Small intestine (tissue), 7 donors: ENCODE measurements at regions not wholly inside any gene's neighbourhood (a gene's known extent, or its start where the extent isn't known, plus 50 kb on each side); places are given as distances from the start of the nearest gene placed in this dataset.
"Not testable (repeated sequence)": the region's sequence is repeated elsewhere in the genome, so short reads cannot be mapped to it uniquely, and the experiment has no call there.

Experiments used
- DNase-seq, 2 donors: peaks; one replicate each; pipeline versions ENCODE4 v3.0.0 to v3.0.0-alpha.2; 2013
- FAIRE-seq: peaks from 2 replicates; lab custom pipeline; 2012; peaks lifted over from hg19 to GRCh38; lab: Jason Lieb, UNC
- H3K27ac ChIP-seq, 3 donors: one replicate each; pipeline ENCODE4 v1.5.1; 2013; ENCODE audit warnings: low read length in 2 of 3, mild to moderate bottlenecking in 2 of 3, control low read depth in 1 of 3, inconsistent platforms in 1 of 3, low read depth in 1 of 3, moderate library complexity in 1 of 3
- H3K27me3 ChIP-seq, 3 donors: one replicate each; pipeline ENCODE4 v1.6.1; 2013; ENCODE audit warnings: low read length in 3 of 3, inconsistent platforms in 1 of 3; ENCODE audit not compliant: control insufficient read depth in 3 of 3, insufficient read depth in 3 of 3
- H3K36me3 ChIP-seq, 3 donors: one replicate each; pipeline ENCODE4 v1.6.1; 2013; ENCODE audit warnings: low read length in 3 of 3, inconsistent platforms in 1 of 3, low read depth in 1 of 3, mild to moderate bottlenecking in 1 of 3, moderate library complexity in 1 of 3; ENCODE audit not compliant: control insufficient read depth in 3 of 3, insufficient read depth in 2 of 3
- H3K4me1 ChIP-seq, 3 donors: one replicate each; pipeline ENCODE4 v1.6.1; 2013; ENCODE audit warnings: low read length in 2 of 3, inconsistent platforms in 1 of 3, low read depth in 1 of 3, mild to moderate bottlenecking in 1 of 3, moderate library complexity in 1 of 3; ENCODE audit not compliant: control insufficient read depth in 3 of 3, insufficient read depth in 2 of 3
- H3K4me3 ChIP-seq, 3 donors: one replicate each; pipeline ENCODE4 v1.5.1; 2013; ENCODE audit warnings: low read length in 3 of 3, control low read depth in 1 of 3, inconsistent platforms in 1 of 3, low read depth in 1 of 3, mild to moderate bottlenecking in 1 of 3, moderate library complexity in 1 of 3
- H3K9me3 ChIP-seq, 2 donors: one replicate each; pipeline ENCODE4 v1.6.1; 2013; ENCODE audit warnings: low read depth in 1 of 2, low read length in 1 of 2; ENCODE audit not compliant: control insufficient read depth in 2 of 2, insufficient read depth in 1 of 2
- WGBS, 3 donors: extraction: QIAGEN DNeasy Blood & Tissue Kit; methylation state at CpG; one replicate each; pipeline ENCODE4 v1.1.7; 2013; 5-methylcytosine and 5-hydroxymethylcytosine counted together
- donor health status: healthy with polysubstance abuse.
- donor health status: control.
- donor health status: control.
- donor health status: Bipolar disorder and iron deficiency.
- donor health status: healthy.

DNA sequence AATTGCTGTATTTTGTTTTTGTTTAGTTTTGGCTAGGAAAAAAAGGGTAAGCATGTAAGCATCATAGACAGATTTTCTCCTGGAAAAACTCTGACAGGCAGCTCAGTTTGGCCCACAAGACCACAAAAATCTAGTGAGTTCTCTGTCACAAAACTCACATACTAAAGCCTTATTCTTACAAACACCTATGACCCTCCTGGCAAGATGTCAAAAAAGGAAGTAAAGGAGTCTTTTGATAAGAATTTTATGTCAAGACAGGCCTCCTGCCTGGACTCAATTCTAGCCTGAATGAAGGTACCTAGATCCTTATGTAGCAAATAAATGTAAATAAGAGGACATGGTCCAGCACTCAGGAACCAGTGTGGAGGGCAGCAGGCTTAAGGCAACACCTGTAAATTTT is 668.3 kb upstream of the ZNF385D start:
- H3K4me3 ChIP-seq: no peak overlapping the region
- H3K27me3 ChIP-seq: no peaks in the 10 kb centered on the region
- H3K4me1 ChIP-seq: no peaks in the 10 kb centered on the region
- FAIRE-seq (no peak), DNase-seq (no peak)
- no peak overlapping the region for H3K27ac ChIP-seq
- H3K36me3 ChIP-seq: no peaks in the 10 kb centered on the region
- H3K9me3 ChIP-seq: peaks cover 0 to 10% of the 10 kb centered on the region in 2 donors

DNA sequence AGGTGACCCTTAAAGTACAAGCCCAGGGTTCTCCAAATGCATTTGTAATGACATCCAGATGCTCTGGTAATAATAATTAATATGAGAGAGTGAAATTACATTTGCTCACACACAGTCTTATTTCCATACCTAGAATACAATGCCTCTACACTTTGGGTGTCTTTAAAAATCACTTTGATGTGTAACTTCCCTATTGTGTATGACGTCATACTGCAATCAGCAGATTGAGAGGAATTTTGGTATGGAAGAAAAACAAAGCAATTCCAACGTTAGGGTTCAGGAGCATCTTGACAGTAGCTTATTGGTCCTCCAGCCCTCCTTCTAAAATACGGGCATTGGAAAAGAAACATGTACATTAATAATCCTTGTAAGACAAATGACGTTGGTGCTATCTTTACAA is 670.6 kb upstream of the ZNF385D start:
- DNase-seq: no peak
- Histone ChIP-seq H3K4me3 (no peak overlapping the region), H3K27me3 (no peaks in the 10 kb centered on the region), H3K4me1 (no peaks in the 10 kb centered on the region), H3K27ac (no peak overlapping the region), H3K9me3 (peaks cover 0 to 7% of the 10 kb centered on the region in 2 donors), H3K36me3 (no peaks in the 10 kb centered on the region)
- 65 to 73% (median 67%) methylated on average over 4 of the region's 4 CpGs for whole genome bisulfite sequencing, 3 donors
- FAIRE-seq: no peak

GRCh38 chr3:22431334-22431733 is 680.3 kb upstream of the ZNF385D start:
- Histone ChIP-seq H3K27me3 (no peaks in the 10 kb centered on the region), H3K9me3 (no peaks in the 10 kb centered on the region), H3K27ac (no peak overlapping the region), H3K4me3 (no peak overlapping the region), H3K4me1 (no peaks in the 10 kb centered on the region), H3K36me3 (no peaks in the 10 kb centered on the region)
- DNase-seq: no peak
- 75 to 84% (median 81%) methylated on average over 1 of the region's 1 CpG for WGBS, 3 donors
- FAIRE-seq: no peak

GRCh38 chr3:22439626-22440025 is 688.6 kb upstream of the ZNF385D start:
- FAIRE-seq (no peak), DNase-seq (no peak)
- Histone ChIP-seq H3K36me3 (no peaks in the 10 kb centered on the region), H3K9me3 (no peaks in the 10 kb centered on the region), H3K27ac (no peak overlapping the region), H3K27me3 (no peaks in the 10 kb centered on the region), H3K4me1 (no peaks in the 10 kb centered on the region), H3K4me3 (no peak overlapping the region)
- WGBS, 3 donors: 79 to 82% (median 81%) methylated on average over 4 of the region's 4 CpGs

DNA sequence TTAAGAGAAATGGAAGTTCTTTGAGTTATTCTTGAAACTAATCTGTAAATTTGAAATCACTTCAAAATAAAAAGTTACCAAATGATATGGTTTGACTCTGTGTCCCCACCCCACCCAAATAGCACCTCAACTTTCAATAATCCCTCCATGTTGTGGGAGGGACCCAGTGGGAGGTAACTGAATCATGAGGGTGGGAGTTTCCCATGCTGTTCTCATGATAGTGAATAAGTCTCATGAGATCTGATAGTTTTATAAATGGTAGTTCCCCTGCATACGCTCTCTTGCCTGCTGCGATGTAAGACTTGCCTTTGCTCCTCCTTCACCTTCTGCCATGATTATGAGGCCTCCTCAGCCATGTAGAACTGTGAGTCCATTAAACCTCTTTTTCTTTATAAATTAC is 690.7 kb upstream of the ZNF385D start:
- no peaks in the 10 kb centered on the region for H3K4me1 ChIP-seq
- no peaks in the 10 kb centered on the region for H3K27me3 ChIP-seq
- H3K36me3 ChIP-seq: no peaks in the 10 kb centered on the region
- H3K4me3 ChIP-seq: no peak overlapping the region
- H3K9me3 ChIP-seq: no peaks in the 10 kb centered on the region
- FAIRE-seq (no peak), DNase-seq (no peak)
- WGBS, 3 donors: 97 to 100% (median 98%) methylated on average over 2 of the region's 2 CpGs
- no peak overlapping the region for H3K27ac ChIP-seq

DNA sequence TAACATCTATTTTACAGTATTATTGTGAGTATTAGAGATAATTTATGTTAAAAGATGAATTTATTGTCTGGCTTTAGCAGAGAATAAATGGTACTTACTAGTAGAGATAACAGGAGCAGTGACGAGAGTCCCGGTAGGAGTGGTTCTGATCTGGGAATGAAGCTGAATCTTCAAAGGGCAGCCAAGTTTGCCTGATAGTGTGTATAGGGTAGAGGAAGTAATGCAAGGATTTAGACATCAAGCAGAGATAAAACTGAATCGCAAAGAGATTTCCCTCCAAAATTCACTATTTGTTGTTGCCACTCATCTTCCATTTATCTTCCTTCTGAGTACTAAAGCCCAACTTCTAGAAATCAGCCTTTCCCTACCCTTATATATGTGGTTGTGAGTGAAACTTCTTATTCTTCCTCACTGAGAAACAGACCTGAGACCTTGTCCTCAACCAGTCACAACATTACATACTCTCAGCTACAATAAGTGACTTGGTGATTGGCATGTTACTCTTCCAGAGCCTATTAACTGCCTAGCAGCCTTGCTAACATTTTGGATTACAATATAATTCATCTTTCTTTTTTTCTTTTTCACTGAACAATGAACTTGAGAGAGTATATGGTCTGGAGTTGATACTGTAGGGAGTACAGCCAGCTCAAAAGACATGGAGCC is 692.7 kb upstream of the ZNF385D start:
- 62 to 87% (median 84%) methylated on average over 3 of the region's 3 CpGs for WGBS, 3 donors
- Histone ChIP-seq H3K27ac (no peak overlapping the region), H3K4me3 (no peak overlapping the region), H3K27me3 (no peaks in the 10 kb centered on the region), H3K36me3 (no peaks in the 10 kb centered on the region), H3K4me1 (no peaks in the 10 kb centered on the region), H3K9me3 (no peaks in the 10 kb centered on the region)
- FAIRE-seq: no peak
- DNase-seq: no peak

DNA sequence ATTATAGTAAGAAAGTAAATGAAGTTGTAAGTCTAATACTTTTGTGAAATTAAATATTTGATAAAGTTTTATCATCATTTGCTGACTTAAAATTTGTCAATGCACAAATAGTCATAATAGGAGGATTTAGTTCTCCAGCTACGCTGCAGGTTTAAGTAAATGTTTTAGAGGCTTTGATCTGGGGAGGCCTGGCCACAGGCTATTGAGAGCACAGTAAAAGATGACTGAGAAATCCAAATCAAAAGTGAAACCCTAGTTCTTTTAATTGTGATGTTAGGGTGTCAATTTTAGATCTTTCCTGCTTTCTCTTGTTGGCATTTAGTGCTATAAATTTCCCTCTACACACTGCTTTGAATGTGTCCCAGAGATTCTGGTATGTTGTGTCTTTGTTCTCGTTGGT is 694.3 kb upstream of the ZNF385D start:
- 69 to 82% (median 73%) methylated on average over 1 of the region's 2 CpGs for WGBS, 3 donors
- DNase-seq, FAIRE-seq, H3K4me3 ChIP-seq, H3K27me3 ChIP-seq, H3K9me3 ChIP-seq, H3K36me3 ChIP-seq, H3K27ac ChIP-seq, H3K4me1 ChIP-seq: not testable (repeated sequence)

GRCh38 chr3:22450786-22451400 is 699.9 kb upstream of the ZNF385D start:
- Histone ChIP-seq H3K27ac (no peak overlapping the region), H3K4me3 (no peak overlapping the region), H3K4me1 (no peaks in the 10 kb centered on the region), H3K27me3 (no peaks in the 10 kb centered on the region), H3K36me3 (no peaks in the 10 kb centered on the region), H3K9me3 (no peaks in the 10 kb centered on the region)
- WGBS, 3 donors: 57 to 68% (median 58%) methylated on average over 5 of the region's 5 CpGs
- FAIRE-seq (no peak), DNase-seq (no peak)

DNA sequence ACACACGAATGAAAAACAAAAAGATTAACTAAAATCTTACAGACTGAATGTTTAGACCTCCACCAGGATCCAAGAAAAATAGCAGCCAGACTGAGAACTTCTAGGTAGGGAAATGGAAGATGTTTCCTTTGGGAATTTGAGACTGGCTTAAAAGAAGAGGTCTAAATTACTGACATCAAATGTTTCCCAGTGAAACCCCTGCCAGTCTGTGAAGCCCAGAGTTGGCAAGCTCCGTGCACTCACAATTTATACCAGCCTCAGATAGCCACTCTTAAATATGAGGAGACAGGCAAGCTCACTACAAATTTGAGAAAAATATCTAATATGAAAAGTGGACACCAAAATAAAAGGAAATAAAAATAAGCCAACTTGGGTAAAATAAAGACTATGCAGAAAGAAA is 700.5 kb upstream of the ZNF385D start:
- FAIRE-seq (no peak), DNase-seq (no peak)
- Histone ChIP-seq H3K27me3 (no peaks in the 10 kb centered on the region), H3K4me1 (no peaks in the 10 kb centered on the region), H3K36me3 (no peaks in the 10 kb centered on the region), H3K9me3 (no peaks in the 10 kb centered on the region), H3K4me3 (no peak overlapping the region), H3K27ac (no peak overlapping the region)
- WGBS, 3 donors: 54 to 57% (median 55%) methylated on average over 2 of the region's 2 CpGs
